HL-60 (cell line): ENCODE measurements at regions not wholly inside any gene's neighbourhood (a gene's known extent, or its start where the extent isn't known, plus 50 kb on each side); places are given as distances from the start of the nearest gene placed in this dataset.

Experiments used
- CTCF ChIP-seq: IDR thresholded peaks from one replicate; pipeline ENCODE4 v1.5.1; 2011; ENCODE audit warnings: low read length, control low read depth, inconsistent platforms; ENCODE audit not compliant: insufficient read depth
- GABPA ChIP-seq: IDR thresholded peaks from 2 replicates; pipeline ENCODE4 v1.6.1; 2012; ENCODE audit warnings: low read depth
- POLR2AphosphoS5 ChIP-seq: IDR thresholded peaks from 2 replicates; pipeline ENCODE4 v1.6.1; 2012; ENCODE audit warnings: low read depth
- REST ChIP-seq: IDR thresholded peaks from 2 replicates; pipeline ENCODE4 v1.6.1; 2012; ENCODE audit warnings: low read depth; ENCODE audit not compliant: insufficient replicate concordance
- SPI1 ChIP-seq: IDR thresholded peaks from 2 replicates; pipeline ENCODE4 v1.6.1; 2012; ENCODE audit warnings: low read depth, mild to moderate bottlenecking, borderline replicate concordance

GRCh38 chr9:31140316-31140715, 1244.1 kb upstream of the ACO1 start:
- TF ChIP-seq REST (no peak), CTCF (no peak), POLR2AphosphoS5 (no peak), GABPA (no peak), SPI1 (no peak)
